H1 (cell line): ENCODE measurements at regions not wholly inside any gene's neighbourhood (a gene's known extent, or its start where the extent isn't known, plus 50 kb on each side); places are given as distances from the start of the nearest gene placed in this dataset.

Experiments used
- KDM5A ChIP-seq: fragments of 200-600 bp; IDR thresholded peaks from 2 replicates; pipeline ENCODE4 v1.7.1; 2012; ENCODE audit warnings: mild to moderate bottlenecking, low read length, inconsistent platforms, mixed read lengths
- ZNF274 ChIP-seq: IDR thresholded peaks from 2 replicates; pipeline ENCODE4 v1.7.0; 2012; ENCODE audit warnings: low read length, borderline replicate concordance; ENCODE audit errors: extremely low read depth
- TF ChIP-seq, protein P1 (sequence below): fragments of 300-600 bp; sonication (generic); IDR thresholded peaks from 2 replicates; pipeline ENCODE4 v1.7.1; 2012; ENCODE audit warnings: low read length, moderate library complexity, mild to moderate bottlenecking, inconsistent platforms; ENCODE audit not compliant: insufficient replicate concordance
- TF ChIP-seq, protein P2 (sequence below): IDR thresholded peaks from 2 replicates; pipeline ENCODE4 v1.6.1; 2011; ENCODE audit warnings: low read depth, mild to moderate bottlenecking, low read length; ENCODE audit not compliant: insufficient read depth

DNA sequence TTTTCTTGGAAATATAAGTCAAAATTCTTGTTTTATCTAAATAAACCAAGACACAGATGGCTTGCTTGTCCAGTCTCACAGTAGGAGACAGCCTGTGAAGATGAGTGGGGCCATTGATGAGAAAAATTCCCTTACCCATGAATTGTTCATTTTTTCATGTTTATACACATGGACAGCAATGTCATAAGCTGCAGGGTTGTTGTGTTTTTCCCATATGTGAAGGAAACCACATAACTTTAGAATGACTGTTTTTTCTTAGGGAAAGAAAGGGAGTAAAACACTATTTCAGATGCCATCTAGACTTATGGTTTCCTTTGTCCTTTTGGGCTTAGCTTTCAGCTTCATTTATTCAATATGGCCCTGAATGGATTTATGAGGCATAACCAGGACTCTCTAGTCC is 622.5 kb upstream of the NR5A2 start (continued):
- TF ChIP-seq, protein P1, sequence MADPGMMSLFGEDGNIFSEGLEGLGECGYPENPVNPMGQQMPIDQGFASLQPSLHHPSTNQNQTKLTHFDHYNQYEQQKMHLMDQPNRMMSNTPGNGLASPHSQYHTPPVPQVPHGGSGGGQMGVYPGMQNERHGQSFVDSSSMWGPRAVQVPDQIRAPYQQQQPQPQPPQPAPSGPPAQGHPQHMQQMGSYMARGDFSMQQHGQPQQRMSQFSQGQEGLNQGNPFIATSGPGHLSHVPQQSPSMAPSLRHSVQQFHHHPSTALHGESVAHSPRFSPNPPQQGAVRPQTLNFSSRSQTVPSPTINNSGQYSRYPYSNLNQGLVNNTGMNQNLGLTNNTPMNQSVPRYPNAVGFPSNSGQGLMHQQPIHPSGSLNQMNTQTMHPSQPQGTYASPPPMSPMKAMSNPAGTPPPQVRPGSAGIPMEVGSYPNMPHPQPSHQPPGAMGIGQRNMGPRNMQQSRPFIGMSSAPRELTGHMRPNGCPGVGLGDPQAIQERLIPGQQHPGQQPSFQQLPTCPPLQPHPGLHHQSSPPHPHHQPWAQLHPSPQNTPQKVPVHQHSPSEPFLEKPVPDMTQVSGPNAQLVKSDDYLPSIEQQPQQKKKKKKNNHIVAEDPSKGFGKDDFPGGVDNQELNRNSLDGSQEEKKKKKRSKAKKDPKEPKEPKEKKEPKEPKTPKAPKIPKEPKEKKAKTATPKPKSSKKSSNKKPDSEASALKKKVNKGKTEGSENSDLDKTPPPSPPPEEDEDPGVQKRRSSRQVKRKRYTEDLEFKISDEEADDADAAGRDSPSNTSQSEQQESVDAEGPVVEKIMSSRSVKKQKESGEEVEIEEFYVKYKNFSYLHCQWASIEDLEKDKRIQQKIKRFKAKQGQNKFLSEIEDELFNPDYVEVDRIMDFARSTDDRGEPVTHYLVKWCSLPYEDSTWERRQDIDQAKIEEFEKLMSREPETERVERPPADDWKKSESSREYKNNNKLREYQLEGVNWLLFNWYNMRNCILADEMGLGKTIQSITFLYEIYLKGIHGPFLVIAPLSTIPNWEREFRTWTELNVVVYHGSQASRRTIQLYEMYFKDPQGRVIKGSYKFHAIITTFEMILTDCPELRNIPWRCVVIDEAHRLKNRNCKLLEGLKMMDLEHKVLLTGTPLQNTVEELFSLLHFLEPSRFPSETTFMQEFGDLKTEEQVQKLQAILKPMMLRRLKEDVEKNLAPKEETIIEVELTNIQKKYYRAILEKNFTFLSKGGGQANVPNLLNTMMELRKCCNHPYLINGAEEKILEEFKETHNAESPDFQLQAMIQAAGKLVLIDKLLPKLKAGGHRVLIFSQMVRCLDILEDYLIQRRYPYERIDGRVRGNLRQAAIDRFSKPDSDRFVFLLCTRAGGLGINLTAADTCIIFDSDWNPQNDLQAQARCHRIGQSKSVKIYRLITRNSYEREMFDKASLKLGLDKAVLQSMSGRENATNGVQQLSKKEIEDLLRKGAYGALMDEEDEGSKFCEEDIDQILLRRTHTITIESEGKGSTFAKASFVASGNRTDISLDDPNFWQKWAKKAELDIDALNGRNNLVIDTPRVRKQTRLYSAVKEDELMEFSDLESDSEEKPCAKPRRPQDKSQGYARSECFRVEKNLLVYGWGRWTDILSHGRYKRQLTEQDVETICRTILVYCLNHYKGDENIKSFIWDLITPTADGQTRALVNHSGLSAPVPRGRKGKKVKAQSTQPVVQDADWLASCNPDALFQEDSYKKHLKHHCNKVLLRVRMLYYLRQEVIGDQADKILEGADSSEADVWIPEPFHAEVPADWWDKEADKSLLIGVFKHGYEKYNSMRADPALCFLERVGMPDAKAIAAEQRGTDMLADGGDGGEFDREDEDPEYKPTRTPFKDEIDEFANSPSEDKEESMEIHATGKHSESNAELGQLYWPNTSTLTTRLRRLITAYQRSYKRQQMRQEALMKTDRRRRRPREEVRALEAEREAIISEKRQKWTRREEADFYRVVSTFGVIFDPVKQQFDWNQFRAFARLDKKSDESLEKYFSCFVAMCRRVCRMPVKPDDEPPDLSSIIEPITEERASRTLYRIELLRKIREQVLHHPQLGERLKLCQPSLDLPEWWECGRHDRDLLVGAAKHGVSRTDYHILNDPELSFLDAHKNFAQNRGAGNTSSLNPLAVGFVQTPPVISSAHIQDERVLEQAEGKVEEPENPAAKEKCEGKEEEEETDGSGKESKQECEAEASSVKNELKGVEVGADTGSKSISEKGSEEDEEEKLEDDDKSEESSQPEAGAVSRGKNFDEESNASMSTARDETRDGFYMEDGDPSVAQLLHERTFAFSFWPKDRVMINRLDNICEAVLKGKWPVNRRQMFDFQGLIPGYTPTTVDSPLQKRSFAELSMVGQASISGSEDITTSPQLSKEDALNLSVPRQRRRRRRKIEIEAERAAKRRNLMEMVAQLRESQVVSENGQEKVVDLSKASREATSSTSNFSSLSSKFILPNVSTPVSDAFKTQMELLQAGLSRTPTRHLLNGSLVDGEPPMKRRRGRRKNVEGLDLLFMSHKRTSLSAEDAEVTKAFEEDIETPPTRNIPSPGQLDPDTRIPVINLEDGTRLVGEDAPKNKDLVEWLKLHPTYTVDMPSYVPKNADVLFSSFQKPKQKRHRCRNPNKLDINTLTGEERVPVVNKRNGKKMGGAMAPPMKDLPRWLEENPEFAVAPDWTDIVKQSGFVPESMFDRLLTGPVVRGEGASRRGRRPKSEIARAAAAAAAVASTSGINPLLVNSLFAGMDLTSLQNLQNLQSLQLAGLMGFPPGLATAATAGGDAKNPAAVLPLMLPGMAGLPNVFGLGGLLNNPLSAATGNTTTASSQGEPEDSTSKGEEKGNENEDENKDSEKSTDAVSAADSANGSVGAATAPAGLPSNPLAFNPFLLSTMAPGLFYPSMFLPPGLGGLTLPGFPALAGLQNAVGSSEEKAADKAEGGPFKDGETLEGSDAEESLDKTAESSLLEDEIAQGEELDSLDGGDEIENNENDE = no peak
- no peak for TF ChIP-seq KDM5A
- TF ChIP-seq, protein P2, sequence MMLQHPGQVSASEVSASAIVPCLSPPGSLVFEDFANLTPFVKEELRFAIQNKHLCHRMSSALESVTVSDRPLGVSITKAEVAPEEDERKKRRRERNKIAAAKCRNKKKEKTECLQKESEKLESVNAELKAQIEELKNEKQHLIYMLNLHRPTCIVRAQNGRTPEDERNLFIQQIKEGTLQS = no peak
- no peak for TF ChIP-seq ZNF274
- TF ChIP-seq, all 59 proteins: peak for 0
